ENCODE measurements at regions not wholly inside any gene's neighbourhood (a gene's known extent, or its start where the extent isn't known, plus 50 kb on each side); places are given as distances from the start of the nearest gene placed in this dataset.
"Not testable (repeated sequence)": the region's sequence is repeated elsewhere in the genome, so short reads cannot be mapped to it uniquely, and the experiment has no call there.

DNA sequence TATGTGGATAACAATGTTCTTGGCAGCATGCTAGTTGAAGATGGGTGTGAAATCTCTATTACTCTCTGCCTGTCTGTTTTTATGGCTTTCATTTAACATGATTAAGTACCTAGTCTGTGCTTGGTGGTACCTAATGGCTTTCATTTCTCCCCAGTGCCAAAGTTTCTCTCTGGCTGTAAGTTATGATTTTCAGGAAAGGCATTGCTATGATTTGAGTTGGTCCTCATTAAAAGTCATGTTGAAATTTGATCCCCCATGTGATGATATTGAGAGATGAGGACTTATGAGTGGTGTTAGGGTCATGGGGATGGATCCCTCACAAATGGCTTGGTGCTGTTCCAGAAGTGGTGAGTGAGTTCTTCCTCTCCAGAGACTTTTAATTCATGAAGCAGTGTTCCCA, 162.4 kb upstream of the IL15 start (continued):
- TF ChIP-seq TEAD1 (CRISPR knock-in tag; IDR thresholded peaks at IDR 0.05): no peak

DNA sequence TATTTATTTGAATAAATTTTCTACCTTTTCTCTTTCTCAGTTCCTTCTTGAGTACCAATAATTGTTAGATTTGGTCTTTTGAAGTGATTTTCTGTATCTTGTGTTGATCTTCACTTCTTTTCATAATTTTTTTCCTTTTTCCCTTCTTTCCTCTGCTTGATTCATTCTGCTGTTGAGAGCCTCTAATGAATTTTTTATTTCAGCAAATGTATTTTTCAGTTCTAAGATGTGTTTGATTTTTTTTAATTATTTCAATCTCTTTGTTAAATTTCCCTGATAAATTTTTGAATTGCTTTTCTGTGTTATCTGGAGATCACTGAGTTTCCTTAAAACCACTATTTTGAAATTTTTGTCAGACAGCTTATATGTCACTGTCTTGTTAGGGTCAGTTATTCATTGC, 155.4 kb upstream of the IL15 start:
- Histone ChIP-seq H3K4me2 (ENCODE audit: insufficient read depth, low read length) (no peak overlapping the region), H3K4me1 (replicated peaks in 1 of 2; ENCODE audit: control insufficient read depth in 2 of 2, insufficient read depth in 2 of 2, low read length in 2 of 2) (no peaks in the 10 kb centered on the region), H3K9me3 (replicated peaks; ENCODE audit: control insufficient read depth, insufficient read depth, low read depth, low read length) (peaks cover 1% of the 10 kb centered on the region; the same call in 1 of the 2 replicates), H4K20me1 (replicated peaks; ENCODE audit: control insufficient read depth, insufficient read depth, low read length) (no peaks in the 10 kb centered on the region), H3K27ac (ENCODE audit: extremely low read depth, low read depth, low read length) (no peak overlapping the region), H3K9me1 (ENCODE audit: control insufficient read depth, insufficient read depth, low read length) (no peaks in the 10 kb centered on the region), H3K27me3 (ENCODE audit: control insufficient read depth in 2 of 2, insufficient read depth in 2 of 2, low read length in 2 of 2) (no peaks in the 10 kb centered on the region), H3K79me2 (ENCODE audit: control insufficient read depth, insufficient read depth, low read length) (no peaks in the 10 kb centered on the region), H3K9ac (ENCODE audit: insufficient read depth in 1 of 2, low read depth in 2 of 2, low read length in 2 of 2) (no peak overlapping the region), H3K4me3 (no peak overlapping the region), H2AFZ (ENCODE audit: low read depth, low read length) (no peak overlapping the region), H3K36me3 (ENCODE audit: control insufficient read depth, insufficient read depth, low read length) (no peaks in the 10 kb centered on the region)
- DNase-seq (ENCODE audit: extremely low read depth in 1 of 4, low spot score in 3 of 4): no peak
- no peak for FAIRE-seq
- intact Hi-C loops (cut with micrococcal nuclease) (no loop called here), in situ Hi-C loops (cut with MboI) (no loop called here)
- ChIA-PET POLR2A (no interaction called here), CTCF (ENCODE audit: low intra/inter-chr PET ratio) (interaction anchor here (0.6 kb wide), 1 partner anchor 1403 kb away, joined by 4 read pairs; no protein-coding TSS in a partner anchor)
- no peak for TF ChIP-seq CHD1 (IDR thresholded peaks at IDR 0.05; ENCODE audit: low read length)
- TF ChIP-seq TRIM28 (IDR thresholded peaks at IDR 0.05): peak; percentile 62; the same call in 1 of the 2 replicates
- BruUV-seq (replicated peaks): no TSS peak
- no peak for ATAC-seq

DNA sequence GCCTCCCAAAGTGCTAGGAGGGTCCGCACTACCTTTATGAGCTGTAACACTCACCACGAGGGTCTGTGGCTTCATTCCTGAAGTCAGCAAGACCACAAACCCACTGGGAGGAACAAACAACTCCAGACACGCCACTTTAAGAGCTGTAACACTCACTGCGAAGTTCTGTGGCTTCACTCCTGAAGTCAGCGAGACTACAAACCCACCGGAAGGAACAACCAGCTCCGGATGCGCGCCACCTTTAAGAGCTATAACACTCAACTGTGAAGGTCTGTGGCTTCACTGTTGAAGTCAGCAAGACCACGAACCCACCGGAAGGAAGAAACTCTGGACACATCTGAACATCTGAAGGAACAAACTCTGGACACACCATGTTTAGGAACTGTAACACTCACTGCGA, 152.1 kb upstream of the IL15 start:
- DNase-seq (ENCODE audit: extremely low read depth in 1 of 4, low spot score in 3 of 4); H3K79me2 ChIP-seq (ENCODE audit: control insufficient read depth, insufficient read depth, low read length); H3K4me3 ChIP-seq; H3K27me3 ChIP-seq (ENCODE audit: control insufficient read depth in 2 of 2, insufficient read depth in 2 of 2, low read length in 2 of 2); H3K9ac ChIP-seq (ENCODE audit: insufficient read depth in 1 of 2, low read depth in 2 of 2, low read length in 2 of 2); in situ Hi-C loops (cut with MboI); FAIRE-seq; H3K9me1 ChIP-seq (ENCODE audit: control insufficient read depth, insufficient read depth, low read length); CTCF ChIA-PET (ENCODE audit: low intra/inter-chr PET ratio); H3K9me3 ChIP-seq (replicated peaks; ENCODE audit: control insufficient read depth, insufficient read depth, low read depth, low read length); H2AFZ ChIP-seq (ENCODE audit: low read depth, low read length); H3K4me2 ChIP-seq (ENCODE audit: insufficient read depth, low read length); H3K27ac ChIP-seq (ENCODE audit: extremely low read depth, low read depth, low read length); H4K20me1 ChIP-seq (replicated peaks; ENCODE audit: control insufficient read depth, insufficient read depth, low read length); H3K36me3 ChIP-seq (ENCODE audit: control insufficient read depth, insufficient read depth, low read length); intact Hi-C loops (cut with micrococcal nuclease); ATAC-seq; BruUV-seq (replicated peaks); H3K4me1 ChIP-seq (replicated peaks in 1 of 2; ENCODE audit: control insufficient read depth in 2 of 2, insufficient read depth in 2 of 2, low read length in 2 of 2); POLR2A ChIA-PET: not testable (repeated sequence)
- WGBS (ENCODE audit: insufficient coverage, low coverage, missing lambda C conversion rate): 2% methylated on average over 12 of the region's 12 CpGs
